Skeletal muscle tissue (tissue), 3 donors: ENCODE measurements at regions not wholly inside any gene's neighbourhood (a gene's known extent, or its start where the extent isn't known, plus 50 kb on each side); places are given as distances from the start of the nearest gene placed in this dataset.

Experiments used
- H3K27ac ChIP-seq: one replicate; pipeline ENCODE4 v1.7.0; 2013; ENCODE audit warnings: mild to moderate bottlenecking, low read depth, low read length, inconsistent platforms
- H3K27me3 ChIP-seq, 3 donors: one replicate each; pipeline ENCODE4 v1.7.0; 2013; ENCODE audit warnings: low read length in 3 of 3; ENCODE audit not compliant: control insufficient read depth in 3 of 3, insufficient read depth in 3 of 3
- H3K36me3 ChIP-seq, 3 donors: one replicate each; pipeline ENCODE4 v1.7.0; 2013; ENCODE audit warnings: low read length in 3 of 3; ENCODE audit not compliant: control insufficient read depth in 3 of 3, insufficient read depth in 3 of 3
- H3K4me1 ChIP-seq, 3 donors: one replicate each; pipeline ENCODE4 v1.7.0; 2013; ENCODE audit warnings: low read length in 3 of 3, mild to moderate bottlenecking in 3 of 3; ENCODE audit not compliant: control insufficient read depth in 3 of 3, insufficient read depth in 3 of 3
- H3K4me3 ChIP-seq, 3 donors: one replicate each; pipeline ENCODE4 v1.7.0; 2013; ENCODE audit warnings: low read length in 3 of 3
- H3K9ac ChIP-seq, 3 donors: one replicate each; pipeline ENCODE4 v1.7.0; 2013; ENCODE audit warnings: low read length in 3 of 3, mild to moderate bottlenecking in 3 of 3, moderate library complexity in 2 of 3, low read depth in 1 of 3
- H3K9me3 ChIP-seq, 3 donors: one replicate each; pipeline ENCODE4 v1.7.0; 2013; ENCODE audit warnings: low read length in 3 of 3; ENCODE audit not compliant: control insufficient read depth in 3 of 3
- donor health status: Osteomylitis.

DNA sequence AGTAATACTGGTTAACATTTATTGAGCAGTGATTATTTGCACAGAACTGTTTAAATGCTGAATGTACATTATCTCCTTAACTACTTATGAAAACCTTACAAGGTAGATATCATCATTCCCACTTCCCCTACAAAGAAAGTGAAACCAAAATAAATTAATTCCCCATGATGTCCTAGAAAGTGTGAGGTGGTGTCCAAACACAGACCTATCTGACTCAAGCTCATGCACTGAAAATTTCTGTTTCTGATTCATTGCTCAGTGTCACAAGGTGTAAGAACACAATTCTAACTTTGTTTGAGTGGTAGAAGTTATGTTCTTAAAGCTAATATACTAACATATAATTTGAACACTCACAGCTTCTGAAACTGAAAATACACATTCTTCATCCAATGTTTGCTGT lies 178.7 kb downstream of the MRPL39 start:
- H3K9me3 ChIP-seq: no peaks in the 10 kb centered on the region
- no peak overlapping the region for H3K27ac ChIP-seq
- H3K9ac ChIP-seq: no peak overlapping the region
- H3K27me3 ChIP-seq: no peaks in the 10 kb centered on the region
- no peaks in the 10 kb centered on the region for H3K36me3 ChIP-seq
- no peak overlapping the region for H3K4me3 ChIP-seq
- H3K4me1 ChIP-seq: no peaks in the 10 kb centered on the region

DNA sequence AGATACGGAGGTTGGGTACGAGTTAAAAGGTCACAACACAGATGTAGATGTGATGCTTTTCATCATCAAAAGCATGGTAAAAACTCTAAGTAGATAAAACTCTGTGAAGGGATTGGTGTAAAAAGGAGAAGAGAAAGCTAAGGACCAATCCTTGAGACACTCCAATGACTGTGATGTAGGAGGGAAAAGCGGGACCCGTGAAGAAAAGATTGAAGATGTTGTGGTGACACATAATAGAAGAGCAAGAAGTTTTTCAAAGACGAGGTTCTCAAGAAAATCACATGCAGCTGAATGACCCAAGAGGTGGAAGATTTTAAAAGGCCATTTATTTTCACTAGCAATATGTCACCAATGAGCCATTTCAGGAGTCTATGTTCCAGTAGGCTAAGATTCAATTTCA lies 179.5 kb downstream of the MRPL39 start:
- Histone ChIP-seq H3K9ac (no peak overlapping the region), H3K27me3 (no peaks in the 10 kb centered on the region), H3K27ac (no peak overlapping the region), H3K9me3 (no peaks in the 10 kb centered on the region), H3K36me3 (no peaks in the 10 kb centered on the region), H3K4me1 (no peaks in the 10 kb centered on the region), H3K4me3 (no peak overlapping the region)

DNA sequence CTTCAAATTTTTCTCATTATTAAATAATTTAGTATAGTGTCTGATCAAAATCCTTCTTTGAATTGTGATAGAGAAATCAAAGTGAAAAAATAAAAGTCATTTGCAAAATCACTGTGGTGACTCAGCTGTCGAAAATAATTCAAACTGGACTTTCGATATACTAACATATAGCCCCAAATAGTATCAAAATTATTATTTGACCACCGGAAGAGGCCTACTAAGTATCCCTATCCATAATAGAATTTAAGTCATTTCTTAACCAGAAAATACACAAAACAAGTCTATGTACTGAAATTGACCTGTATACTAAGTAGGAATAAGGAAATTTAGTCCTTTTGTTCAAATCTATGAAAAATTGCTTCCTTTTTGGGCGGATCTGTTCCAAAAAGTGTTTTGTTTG lies 180.7 kb downstream of the MRPL39 start:
- Histone ChIP-seq H3K27ac (no peak overlapping the region), H3K36me3 (no peaks in the 10 kb centered on the region), H3K4me3 (no peak overlapping the region), H3K27me3 (no peaks in the 10 kb centered on the region), H3K4me1 (no peaks in the 10 kb centered on the region), H3K9me3 (no peaks in the 10 kb centered on the region), H3K9ac (no peak overlapping the region)

DNA sequence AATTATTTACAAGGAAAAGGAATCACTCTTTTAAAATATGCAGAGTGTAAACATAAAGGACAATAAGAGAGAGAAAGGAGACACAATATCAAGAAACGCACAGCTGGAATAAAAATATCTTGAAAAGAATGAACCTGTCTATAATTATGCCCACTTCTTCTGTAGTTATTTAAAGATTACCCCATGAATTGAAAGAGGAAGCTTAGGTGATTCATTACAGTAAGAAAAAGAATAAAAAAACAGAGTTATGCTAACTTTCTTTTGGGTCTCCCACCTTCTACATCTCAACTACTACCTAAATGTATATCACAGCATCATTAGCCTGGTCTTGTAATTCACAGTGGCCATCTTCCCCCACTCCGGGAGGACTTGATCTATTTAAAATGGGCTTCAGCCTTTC lies 182.1 kb downstream of the MRPL39 start:
- no peaks in the 10 kb centered on the region for H3K36me3 ChIP-seq
- H3K9ac ChIP-seq: no peak overlapping the region
- H3K27ac ChIP-seq: no peak overlapping the region
- H3K4me1 ChIP-seq: no peaks in the 10 kb centered on the region
- no peaks in the 10 kb centered on the region for H3K9me3 ChIP-seq
- no peak overlapping the region for H3K4me3 ChIP-seq
- H3K27me3 ChIP-seq: no peaks in the 10 kb centered on the region

- H3K27me3 ChIP-seq: no peaks in the 10 kb centered on the region
- H3K9ac ChIP-seq: no peak overlapping the region
- H3K27ac ChIP-seq: no peak overlapping the region
- no peaks in the 10 kb centered on the region for H3K9me3 ChIP-seq
- no peak overlapping the region for H3K4me3 ChIP-seq
- H3K4me1 ChIP-seq: no peaks in the 10 kb centered on the region
- no peaks in the 10 kb centered on the region for H3K36me3 ChIP-seq
Observed at GRCh38 chr21:25424634-25425033, 182.6 kb downstream of the MRPL39 start.

DNA sequence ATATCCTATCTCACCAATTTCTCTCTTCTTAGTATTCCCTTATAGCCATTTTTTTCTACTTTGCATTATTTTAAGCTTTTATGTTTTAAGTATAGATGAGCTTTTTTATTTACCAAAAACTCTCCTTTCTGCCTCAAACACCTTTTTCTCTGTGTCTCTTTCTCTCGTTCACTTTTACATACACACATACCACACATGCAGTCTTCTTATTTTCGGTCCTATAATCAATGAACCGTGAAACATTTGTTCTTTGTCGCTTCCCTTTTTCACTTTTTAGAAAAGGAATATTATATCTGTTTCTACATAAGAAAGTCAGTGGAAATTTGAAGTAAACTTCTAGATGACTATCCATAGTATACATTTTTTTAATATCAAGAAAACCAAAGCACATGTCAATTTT lies 183.2 kb downstream of the MRPL39 start:
- no peaks in the 10 kb centered on the region for H3K9me3 ChIP-seq
- H3K9ac ChIP-seq: no peak overlapping the region
- H3K36me3 ChIP-seq: no peaks in the 10 kb centered on the region
- no peak overlapping the region for H3K27ac ChIP-seq
- H3K27me3 ChIP-seq: no peaks in the 10 kb centered on the region
- H3K4me3 ChIP-seq: no peak overlapping the region
- no peaks in the 10 kb centered on the region for H3K4me1 ChIP-seq

DNA sequence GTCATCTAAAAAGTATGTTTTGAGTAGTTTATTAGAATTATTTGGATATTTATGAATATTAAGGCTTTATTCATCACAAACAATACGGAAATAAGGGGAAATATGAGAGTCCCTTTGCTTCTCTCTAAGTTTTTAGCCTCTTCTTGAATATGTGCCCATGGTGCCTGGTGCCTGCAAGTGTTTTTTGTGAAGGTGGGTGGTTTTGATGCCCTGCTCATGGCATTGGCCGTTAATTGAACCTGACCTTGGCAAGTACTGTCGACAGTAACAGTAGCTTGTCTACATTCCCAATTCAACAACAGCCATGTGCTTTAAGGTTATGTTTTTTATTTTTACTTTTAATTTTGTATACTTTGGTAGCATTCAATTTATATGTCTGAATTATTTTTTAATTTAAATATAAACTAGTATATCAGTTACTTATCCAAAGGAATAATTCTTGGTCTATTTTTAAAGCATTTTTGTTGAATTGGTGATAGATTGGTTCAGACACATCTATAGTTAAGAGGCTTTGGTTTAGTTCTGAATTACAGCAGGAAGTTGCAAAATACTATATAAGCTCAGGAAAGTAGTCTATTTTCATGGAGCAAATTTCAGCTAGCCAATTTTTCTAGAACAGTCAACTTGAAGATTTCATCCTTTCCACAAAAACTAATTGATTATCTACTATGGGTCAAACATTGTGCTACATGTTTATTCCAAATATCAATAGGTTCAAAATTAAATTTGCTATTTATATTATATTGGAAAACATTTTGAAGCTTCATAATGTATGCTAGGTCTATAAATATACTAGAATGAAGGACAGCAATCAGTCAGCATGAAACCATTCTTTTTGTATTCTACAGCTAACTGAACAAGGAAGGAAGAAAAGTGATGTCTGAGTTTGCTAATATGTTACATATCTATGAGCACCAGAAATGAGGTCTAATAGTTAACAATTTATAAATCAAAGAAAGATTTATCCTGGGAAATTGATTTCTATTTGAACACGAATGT lies 184.4 kb downstream of the MRPL39 start:
- Histone ChIP-seq H3K9me3 (no peaks in the 10 kb centered on the region), H3K36me3 (no peaks in the 10 kb centered on the region), H3K9ac (no peak overlapping the region), H3K4me3 (no peak overlapping the region), H3K27ac (no peak overlapping the region), H3K4me1 (no peaks in the 10 kb centered on the region), H3K27me3 (no peaks in the 10 kb centered on the region)

DNA sequence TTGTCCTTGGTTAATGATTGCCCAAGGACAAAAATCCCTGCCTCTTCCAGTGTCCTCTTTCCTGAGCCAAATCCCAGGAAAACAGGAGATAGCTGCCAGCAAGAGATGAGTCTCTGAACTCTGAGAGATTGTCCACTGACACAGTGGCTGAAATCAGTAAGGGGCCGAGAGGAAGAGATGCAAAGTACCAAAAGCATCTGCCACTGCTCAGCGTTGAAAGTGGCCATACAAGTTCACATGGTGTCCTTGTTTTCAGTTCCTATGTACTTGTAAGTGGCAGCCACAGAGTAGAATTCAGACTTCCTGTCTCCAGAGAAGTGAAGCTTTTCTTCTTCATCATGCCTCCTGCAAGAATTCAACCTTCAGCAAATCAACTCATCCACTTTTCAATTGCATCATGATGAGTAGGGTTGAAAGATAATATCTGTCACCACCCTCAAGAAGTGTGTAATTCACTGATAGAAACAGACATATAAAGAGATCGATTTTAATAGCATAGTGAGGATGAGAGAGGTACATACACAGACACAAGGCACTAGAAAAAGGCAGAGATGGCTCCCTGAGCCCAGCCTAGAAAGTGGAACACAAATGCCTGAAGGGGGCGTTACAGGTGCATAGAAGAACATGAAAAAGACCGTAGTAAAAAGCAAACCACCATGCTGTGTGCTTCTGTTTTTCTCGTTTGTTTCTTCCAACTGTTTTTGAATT lies 185.8 kb downstream of the MRPL39 start:
- no peaks in the 10 kb centered on the region for H3K9me3 ChIP-seq
- H3K4me3 ChIP-seq: no peak overlapping the region
- no peak overlapping the region for H3K27ac ChIP-seq
- H3K9ac ChIP-seq: no peak overlapping the region
- no peaks in the 10 kb centered on the region for H3K36me3 ChIP-seq
- H3K4me1 ChIP-seq: no peaks in the 10 kb centered on the region
- H3K27me3 ChIP-seq: no peaks in the 10 kb centered on the region

- H3K36me3 ChIP-seq: no peaks in the 10 kb centered on the region
- no peak overlapping the region for H3K4me3 ChIP-seq
- H3K27me3 ChIP-seq: no peaks in the 10 kb centered on the region
- H3K27ac ChIP-seq: no peak overlapping the region
- H3K4me1 ChIP-seq: no peaks in the 10 kb centered on the region
- no peak overlapping the region for H3K9ac ChIP-seq
- H3K9me3 ChIP-seq: no peaks in the 10 kb centered on the region
Observed at GRCh38 chr21:25420831-25421230, 186.4 kb downstream of the MRPL39 start.

- H3K9ac ChIP-seq: no peak overlapping the region
- H3K36me3 ChIP-seq: no peaks in the 10 kb centered on the region
- no peak overlapping the region for H3K27ac ChIP-seq
- H3K9me3 ChIP-seq: no peaks in the 10 kb centered on the region
- H3K4me3 ChIP-seq: no peak overlapping the region
- no peaks in the 10 kb centered on the region for H3K27me3 ChIP-seq
- H3K4me1 ChIP-seq: no peaks in the 10 kb centered on the region
Observed at GRCh38 chr21:25416669-25417068, 190.6 kb downstream of the MRPL39 start.
